NCI-H345 treated with DMSO at 0.1 percent for 48 hours (cell line): ENCODE measurements at regions not wholly inside any gene's neighbourhood (a gene's known extent, or its start where the extent isn't known, plus 50 kb on each side); places are given as distances from the start of the nearest gene placed in this dataset.
"Not testable (repeated sequence)": the region's sequence is repeated elsewhere in the genome, so short reads cannot be mapped to it uniquely, and the experiment has no call there.

ENCODE experiments used
- DNase-seq: peaks from one replicate; lab custom pipeline; 2025; ENCODE audit not compliant: unreplicated experiment; lab: John Stamatoyannopoulos, UW

DNA sequence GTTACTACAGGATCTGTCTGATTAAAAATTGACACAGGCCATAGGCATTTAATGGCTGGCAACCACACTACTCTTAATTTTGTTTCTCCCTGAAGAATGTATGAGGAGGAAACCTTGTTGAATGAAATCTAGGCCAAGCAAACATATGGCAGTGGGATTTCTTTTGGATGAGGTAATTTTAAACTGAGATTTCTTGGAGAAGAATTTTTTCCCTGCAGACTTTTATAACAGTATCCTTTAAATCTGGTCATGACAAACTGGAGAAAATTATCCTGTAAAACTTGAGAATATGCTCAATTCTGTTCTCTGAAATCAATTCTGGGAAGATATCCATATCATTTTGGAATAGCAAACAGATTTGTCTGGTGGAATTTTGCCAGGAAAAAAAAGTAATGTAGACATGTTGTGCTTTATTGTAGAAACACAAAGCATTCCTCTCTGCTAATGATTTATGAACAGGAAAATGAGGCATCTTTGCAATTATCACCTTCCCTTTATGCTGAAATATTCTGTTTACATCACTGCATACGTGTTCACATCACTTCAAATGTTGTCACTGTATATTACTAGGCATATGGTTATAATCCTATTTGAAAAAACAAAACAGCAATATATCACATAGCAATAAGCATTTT, 108.3 kb upstream of the ARSJ start:
- no peak for DNase-seq

DNA sequence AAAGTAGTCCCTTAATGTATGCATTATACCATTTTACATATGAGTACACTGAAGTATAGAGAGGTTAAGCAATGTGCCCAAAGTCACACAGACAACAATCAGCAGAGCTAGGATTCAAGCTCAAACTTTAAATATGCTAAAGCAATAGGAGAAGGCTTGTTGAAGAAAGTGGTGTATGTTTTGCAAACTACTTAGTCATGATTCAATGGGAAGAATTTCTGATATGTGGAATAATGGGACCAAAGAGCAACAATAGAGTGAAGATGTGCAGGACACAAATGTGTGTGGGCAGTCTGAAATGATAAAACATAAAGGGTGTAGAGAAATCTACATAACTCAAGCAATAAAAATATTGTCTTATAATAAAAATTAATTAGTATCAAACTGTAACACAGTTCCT, 109.0 kb upstream of the ARSJ start:
- DNase-seq = no peak

DNA sequence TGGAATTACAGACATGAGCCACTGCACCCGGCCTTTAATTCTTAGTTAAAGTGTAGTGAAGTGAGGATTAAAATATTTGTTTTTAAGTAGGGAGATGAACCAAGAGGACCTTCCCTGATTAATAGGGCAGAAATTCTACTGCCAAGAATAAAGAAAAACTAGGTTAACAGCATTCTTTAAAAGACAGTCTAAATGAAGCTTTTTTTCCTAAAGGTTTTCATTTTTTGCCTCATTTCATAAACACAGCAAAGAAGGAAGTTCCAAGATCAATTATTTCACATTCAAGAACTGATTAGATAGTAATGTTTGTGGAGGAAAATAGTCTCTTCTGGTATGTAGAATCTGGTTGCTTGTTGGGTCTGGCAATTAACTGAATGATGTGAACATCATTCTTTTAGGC, 112.1 kb upstream of the ARSJ start:
- no peak for DNase-seq

DNA sequence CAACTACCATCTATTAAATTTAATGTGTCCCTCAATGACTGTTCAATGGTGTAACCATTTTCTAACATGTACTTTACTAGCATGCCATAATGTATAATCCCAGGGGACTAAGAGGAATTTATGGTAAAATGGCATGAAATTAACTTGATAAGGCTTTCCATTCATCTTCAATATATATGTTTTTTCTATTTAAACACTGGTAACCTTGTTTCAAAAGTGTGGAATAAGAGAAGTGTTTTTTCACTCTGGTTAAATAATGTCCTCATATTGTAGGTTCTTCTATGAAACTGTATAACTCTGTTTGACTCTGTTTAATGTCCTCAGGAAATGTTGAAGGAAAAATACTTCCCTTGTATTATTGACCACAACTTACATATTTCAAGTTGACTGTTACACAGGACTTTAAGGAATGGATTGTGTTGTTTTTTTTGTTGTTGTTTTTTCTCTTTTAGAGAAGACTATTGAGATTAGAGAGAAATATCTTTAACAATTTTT, 113.8 kb upstream of the ARSJ start:
- DNase-seq = no peak

DNA sequence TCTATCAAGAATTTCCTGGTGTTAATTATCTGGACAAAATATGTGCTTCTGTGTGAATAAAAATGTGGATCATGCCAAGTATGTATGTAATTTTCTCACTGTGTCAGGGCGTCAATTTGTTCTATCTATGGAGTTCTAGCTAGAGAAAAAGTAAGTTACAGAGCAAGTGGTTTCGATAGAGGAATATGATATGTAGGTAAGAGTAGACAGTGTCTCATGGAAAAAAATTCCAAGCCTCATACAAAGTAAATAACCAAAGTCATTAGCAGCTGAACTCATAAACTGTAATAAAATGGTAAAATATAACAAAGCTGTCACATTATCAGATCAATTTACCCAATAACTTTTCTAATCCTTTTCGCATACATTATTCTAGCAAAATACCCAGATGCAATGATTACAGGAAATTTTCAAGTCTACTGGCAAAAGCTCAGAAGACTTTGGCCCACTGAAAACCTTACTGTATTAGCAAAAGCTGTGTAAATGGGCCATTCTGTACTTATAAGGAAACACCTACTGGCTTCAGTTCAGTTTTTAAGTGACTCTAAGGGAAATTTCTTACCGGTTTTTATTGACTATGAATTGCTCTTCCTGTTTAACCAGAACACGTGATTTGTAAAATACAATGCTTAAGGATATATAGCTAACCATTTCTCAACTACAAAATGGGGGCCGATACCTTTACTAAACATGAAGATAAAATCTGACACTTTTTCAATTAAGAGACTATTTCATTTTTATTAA, 121.0 kb upstream of the ARSJ start:
- DNase-seq = no peak

DNA sequence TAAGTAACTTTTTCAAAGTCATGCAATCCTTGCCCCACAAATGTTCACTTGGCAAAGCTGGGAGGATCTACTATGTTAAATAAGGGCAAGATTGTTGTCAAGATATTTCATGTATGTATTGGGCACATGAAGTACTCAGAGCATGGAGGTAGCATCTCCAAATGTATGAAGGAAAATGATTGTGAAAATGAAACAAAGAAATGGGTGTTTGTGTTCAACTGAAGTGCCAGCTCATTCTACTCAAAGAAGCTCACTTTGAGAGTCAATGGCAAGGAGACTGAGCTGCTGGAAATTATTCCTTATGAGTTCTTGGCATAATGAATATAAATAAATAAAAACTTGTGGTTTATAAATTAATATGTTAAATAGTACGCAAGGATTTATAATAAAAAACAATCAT, 124.5 kb upstream of the ARSJ start:
- DNase-seq = no peak

DNA sequence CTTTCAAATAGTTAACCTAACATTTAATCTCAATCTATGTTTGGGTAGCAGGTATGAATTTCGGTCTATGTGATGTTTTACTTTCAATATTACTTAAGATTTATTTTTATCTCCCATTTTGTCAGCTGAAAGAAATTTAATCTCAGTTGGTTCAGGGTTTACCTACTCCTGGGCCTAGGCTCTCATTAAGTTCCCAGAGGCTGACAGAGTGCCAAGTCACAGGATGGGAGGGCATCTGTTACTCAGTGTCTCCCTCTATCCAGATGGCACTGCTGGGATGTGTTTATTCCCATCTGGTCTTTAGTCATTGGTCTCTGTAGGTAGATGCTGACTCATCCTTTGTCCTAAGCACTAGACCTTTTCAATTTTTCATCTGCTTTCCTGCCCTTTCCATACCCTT, 129.4 kb upstream of the ARSJ start:
- DNase-seq = no peak

DNA sequence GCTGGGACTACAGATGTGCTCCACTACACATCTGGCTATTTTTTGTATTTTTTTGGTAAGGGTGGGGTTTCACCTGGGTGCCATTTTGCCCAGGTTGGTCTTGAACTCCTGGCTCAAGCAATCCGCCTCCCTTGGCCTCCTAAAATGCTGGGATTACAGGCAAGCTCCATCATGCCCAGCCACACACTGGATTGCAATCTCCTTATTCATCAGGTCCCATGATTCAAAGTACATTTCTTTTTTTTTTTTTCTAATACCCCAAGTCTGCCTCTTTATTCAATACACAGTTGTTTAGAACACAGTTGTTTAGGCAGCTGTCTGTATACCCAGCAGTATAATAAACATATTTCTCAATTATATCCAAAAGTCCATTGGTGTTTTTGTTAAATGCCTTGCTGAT, 130.3 kb upstream of the ARSJ start:
- no peak for DNase-seq

DNA sequence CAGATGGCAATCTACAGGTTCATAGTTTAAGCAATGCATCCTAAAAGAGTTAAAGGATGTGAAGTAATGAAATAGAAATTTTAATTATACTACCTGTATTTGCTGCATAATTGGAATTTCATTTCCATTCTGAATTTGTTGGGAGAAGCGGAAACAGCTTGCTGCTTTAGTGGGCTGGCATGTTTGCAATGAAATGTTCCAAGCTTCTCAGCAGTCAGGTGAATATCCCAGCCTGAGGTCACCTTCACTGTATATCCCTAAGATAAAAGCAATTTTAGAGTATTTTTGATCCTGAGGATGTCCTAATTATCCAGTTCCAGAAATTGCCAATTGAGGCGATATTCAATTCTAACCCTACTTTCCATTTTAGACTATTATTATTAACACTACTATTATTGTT, 136.1 kb upstream of the ARSJ start:
- no peak for DNase-seq

DNA sequence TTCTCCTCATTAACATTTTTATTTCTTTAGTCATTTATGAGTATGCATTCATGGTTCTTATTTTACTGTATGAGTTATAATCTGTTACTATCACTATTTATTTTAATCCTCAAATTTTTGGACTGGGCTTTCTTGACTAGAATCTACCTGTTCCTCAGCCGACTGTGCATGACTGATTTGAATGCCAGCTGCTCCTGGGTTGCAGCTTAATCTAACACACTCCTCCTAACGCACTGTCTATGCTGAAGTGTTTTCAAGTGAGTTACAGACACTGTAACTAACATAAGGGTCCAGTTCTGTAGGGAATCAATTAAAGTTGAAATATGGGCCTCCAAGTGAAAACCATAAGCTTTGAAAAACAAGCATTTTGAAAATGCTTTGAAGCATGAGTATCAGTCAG, 137.4 kb upstream of the ARSJ start:
- DNase-seq = no peak

DNA sequence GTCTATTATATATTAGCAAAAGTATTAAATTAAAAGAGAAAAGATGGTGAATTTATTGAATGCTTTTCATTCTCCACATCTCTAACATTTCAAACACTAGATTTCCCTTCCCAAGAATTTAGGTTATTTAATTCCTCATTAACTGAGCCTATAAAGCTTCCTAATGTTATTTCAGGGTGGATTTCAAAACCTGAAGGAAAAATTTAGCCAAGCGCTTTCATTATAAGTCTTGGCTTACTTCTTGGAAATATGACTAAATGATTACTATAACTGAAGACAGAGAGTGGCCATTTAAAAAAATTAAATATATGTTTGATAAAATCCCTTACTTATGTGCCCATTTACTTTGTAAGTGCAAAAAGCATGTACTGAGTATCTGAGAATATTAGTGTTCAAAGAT, 141.8 kb upstream of the ARSJ start:
- DNase-seq = no peak

DNA sequence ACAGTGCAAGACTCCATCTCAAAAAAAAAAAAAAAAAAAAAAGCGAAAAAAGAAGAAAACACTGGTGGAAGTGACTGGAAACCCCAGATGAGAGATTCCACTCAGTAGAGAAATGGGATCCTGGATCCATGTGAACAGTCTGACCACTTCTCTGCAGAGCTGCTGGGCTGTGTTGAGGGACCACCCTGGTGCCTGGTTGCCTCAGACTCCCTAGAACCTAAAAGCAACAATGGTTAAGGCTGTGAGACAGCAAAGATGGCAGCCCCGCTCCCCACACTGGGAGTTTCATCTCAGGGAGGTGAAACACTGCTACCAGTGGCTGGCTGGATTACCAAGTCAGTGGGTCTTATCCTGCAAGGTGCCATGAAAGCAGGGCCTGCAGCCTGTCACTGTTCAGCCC, 152.8 kb upstream of the ARSJ start:
- no peak for DNase-seq

DNA sequence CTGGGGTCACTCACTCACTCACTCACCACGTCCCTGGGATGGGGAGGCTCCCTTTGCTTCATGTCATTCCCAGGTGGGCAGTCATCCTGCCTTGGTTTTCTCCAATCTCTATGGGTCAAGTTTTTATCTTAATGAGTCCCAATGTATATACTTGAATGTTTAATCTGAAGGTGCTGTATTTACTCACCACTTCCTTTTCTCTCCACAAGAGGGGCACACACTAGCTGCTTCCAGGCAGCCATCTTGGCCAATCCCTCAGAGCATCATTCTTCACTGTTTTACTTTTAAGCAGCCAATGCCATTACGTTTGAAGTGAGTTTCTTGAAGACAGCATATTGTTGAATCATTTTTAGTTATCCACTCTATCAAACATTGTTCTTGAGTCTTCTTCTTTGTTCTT, 153.4 kb upstream of the ARSJ start:
- DNase-seq = no peak

DNA sequence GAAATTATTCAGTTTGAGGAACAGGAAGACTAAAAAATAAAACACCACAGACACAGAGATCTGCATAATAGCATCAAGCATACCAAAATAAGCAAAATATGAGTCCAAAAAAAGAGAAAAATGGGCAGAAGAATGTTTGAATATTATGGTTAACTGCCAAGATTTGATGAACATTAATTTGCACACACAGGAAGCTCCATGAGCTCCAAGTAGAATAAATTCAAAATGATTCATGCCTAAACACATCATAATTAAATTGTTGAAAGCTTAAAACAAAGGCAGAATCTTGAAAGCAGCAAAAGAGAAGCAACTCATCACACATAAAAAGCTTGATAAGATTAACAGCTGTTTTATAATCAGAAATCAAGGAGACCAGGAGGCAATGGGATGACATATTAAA, 156.6 kb upstream of the ARSJ start:
- DNase-seq = no peak

DNA sequence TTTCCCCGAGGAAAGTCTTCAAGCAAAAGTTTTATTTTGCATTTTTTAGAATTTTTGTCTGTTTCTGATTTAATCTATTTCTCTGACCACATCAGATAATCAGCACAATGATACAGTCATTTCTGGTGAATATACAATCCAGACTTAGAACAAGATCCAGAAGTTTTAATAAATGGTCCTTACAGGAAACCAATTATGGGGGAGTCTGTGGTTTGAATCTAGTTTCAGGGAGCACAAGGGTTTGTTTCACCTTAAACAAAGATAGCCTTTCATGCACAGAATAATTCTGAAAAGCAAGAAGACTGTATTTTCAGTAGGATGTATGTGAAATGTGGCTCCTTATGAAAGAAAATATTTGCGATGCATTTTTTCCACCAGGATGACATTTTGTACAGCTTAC, 158.5 kb upstream of the ARSJ start:
- DNase-seq = no peak

DNA sequence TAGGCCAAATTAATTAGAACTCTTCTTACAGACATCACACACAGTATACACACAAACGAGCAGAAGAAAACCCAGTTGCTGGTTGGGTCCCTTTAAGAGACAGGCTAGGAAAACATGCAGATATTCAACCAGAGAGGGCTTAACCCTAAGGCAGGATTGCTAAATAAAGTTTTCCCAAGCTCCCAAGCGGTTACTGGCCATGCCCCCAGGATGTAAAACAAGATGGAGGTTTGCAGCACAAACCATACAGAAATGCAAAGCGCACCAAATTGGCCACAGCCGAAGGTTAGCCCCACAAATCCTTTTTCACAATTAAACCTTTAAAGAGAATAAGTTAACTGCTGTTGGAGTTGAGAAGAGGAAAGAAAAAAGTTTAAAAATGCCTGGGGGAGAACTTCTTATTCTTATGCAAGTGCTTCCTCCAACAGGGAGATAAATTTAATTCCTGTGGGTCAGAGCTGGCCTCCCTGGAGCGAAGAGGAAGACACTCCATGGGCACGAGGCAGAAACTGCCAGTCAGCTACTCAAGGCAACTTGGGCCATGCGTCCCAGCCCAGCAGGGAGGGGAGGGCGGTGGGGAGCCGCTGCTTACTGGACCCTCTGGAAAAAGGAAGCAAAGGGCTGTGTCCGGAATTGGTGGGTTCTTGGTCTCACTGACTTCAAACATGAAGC, 167.6 kb upstream of the ARSJ start:
- no peak for DNase-seq

DNA sequence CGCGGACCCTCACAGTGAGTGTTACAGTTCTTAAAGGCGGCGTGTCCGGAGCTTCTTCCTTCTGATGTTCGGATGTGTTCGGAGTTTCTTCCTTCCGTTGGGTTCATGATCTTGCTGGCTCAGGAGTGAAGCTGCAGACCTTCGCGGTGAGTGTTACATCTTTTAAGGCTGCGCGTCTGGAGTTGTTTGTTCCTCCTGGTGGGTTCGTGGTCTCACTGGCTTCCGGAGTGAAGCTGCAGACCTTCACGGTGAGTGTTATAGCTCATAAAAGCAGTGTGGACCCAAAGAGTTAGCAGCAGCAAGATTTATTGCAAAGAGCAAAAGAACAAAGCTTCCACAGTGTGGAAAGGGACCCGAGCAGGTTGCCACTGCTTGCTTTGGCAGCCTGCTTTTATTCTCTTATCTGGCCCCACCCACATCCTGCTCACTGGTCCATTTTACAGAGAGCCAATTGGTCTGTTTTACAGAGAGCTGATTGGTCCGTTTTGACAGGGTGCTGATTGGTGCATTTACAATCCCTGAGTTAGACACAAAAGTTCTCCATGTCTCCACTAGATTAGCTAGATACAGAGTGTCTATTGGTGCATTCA, 168.3 kb upstream of the ARSJ start:
- not testable (repeated sequence) for DNase-seq

DNA sequence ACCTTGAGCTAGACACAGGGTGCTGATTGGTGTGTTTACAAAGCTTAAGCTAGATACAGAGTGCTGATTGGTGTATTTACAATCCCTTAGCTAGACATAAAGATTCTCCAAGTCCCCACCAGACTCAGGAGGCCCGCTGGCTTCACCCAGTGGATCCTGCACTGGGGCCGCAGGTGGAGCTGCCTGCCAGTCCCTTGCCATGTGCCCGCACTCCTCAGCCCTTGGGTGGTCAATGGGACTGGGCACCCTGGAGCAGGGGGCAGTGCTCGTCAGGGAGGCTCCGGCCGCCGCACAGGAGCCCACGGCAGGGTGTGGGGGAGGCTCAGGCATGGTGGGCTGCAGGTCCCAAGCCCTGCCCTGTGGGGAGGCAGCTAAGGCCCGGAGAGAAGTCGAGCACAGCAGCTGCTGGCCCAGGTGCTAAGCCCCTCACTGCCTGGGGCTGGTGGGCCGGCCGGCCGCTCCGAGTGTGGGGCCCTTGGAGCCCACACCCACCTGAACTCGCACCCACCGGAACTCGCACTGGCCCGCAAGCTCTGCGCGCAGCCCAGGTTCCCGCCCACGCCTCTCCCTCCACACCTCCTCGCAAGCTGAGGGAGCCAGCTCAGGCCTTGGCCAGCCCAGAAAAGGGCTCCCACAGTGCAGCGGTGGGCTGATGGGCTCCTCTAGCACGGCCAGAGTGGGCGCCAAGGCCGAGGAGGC, 169.1 kb upstream of the ARSJ start:
- not testable (repeated sequence) for DNase-seq

DNA sequence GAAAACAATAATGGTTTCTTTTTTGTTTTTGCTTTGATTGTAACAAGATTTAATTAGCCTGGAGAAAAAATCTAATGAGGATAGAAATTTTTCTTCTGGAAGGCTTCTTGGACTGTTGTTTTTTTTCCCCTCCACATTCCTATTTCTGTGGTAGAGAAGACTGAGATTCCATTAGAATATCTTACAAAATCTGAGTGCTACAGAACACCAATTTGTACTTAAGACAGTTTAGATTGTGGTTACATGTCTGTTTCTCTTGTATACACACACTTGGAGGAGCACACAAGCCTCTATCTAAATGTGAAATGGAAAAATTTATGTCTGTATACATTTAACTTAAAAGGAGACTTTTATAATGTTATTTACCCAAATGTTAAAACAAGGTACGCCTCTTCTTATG, 176.9 kb upstream of the ARSJ start:
- DNase-seq = no peak

DNA sequence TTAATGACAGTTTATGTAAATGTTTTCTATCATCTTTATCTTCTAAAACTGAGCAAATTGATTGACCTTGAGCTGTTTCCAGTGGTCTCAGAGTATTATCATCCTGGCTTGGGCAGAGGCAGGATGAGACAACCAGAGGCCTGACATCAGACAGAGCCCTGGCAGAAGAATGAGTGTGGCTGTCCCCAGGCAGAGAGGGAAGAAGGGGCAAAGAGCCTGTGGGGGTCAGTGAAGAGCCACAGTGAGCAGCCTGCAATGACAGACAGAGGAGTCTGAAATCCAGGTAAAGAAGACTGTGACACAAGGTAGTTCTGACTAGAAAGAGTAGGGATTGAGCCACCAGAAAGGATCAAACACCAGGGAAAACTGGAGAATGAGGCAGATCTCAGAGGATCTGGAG, 182.4 kb upstream of the ARSJ start:
- no peak for DNase-seq

DNA sequence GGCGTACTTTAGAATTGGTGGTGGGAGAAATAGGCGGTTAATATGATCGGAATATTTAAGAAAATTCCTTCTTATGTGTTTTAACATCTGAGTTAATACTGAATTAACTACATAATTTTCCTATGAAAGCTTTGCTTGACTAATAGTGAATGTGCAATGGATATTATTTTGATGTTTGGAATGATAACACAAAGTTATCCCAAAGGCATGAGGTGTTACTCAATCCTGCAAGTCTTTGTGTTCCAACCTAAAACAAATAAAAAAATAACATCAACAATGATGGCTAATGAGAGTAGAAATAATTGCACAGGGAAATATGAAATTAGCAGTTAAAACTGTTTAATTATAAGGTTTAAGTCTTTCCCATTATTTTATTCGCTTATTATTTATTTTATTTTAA, 183.6 kb upstream of the ARSJ start:
- no peak for DNase-seq
